Umbilical cord (tissue), 1 donor: ENCODE measurements at regions not wholly inside any gene's neighbourhood (a gene's known extent, or its start where the extent isn't known, plus 50 kb on each side); places are given as distances from the start of the nearest gene placed in this dataset.
"Not testable (repeated sequence)": the region's sequence is repeated elsewhere in the genome, so short reads cannot be mapped to it uniquely, and the experiment has no call there.

ENCODE experiments used
- DNase-seq: peaks from one replicate; pipeline ENCODE4 v3.0.0-alpha.2; 2015; ENCODE audit warnings: low spot score

- not testable (repeated sequence) for DNase-seq
Observed at GRCh38 chr1:203998571-203998970, 74.3 kb upstream of the SOX13 start.

DNA sequence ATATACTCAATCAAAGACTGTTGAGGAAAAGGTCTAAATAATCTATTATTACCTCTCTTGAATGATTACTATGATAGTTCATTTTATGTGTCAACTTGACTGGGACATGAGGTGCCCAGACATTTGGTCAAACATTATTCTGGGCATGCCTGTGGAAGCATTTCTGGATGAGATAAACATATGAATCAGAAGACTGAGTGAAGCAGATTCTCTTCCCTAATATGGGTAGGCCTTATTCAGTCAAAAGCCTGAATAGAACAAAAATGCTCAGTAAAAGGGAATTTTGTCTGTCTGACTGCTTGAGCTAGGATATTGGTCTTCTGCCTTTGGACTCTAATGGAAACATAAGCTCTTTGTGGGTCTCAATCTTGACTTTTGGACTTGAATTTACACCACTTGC is 73.3 kb upstream of the SOX13 start:
- no peak for DNase-seq

DNA sequence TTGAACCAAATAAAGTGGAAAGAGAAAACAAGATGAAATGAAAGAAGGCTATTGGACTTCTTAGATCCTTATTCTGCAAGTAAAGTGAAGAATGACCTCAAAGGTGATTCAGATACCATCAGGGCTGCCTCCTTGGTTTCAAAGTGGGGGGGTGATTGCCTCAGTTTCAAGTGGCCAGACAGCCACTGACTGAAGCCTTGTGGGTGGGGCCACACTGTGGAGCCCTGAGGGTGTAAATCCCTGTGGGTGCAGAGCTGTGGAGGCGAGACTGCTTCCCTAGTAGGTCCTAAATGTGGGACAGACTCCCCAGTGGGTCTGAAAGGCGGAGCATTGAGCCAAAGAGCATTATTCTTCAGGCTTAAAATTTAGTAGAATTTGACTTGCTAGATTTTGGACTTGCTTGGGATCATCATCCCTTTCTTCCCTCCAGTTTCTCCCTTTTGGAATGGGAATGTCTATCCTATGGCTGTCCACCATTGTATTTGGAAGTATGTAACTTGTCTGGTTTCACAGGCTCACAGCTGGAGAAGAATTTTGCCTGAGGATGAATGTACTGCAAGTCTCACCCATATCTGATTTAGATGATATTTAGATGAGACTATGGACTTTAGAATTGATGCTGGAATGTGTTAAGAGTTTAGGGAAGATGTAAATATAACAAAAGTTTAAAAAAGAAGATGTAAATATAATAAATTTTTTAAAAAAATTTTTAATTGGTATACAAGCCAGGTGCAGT is 71.6 kb upstream of the SOX13 start:
- no peak for DNase-seq

DNA sequence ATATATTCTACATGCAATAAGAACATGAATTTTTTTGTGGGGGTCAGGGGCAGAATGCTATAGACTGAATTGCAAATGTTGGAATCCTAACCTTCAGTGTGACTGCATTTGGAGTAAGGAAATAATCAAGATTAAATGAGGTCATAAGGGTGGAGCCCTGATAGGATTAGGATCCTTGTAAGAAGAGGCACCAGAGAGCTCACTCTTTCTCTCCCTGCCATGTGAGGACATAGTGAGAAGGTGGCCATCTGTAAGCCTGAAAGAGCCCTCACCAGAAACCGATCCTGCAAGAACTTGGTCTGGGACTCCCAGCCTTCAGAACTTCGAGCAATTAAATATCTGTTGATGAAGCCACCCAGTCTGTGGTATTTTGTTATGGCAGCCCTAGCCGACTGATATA is 70.3 kb upstream of the SOX13 start:
- no peak for DNase-seq

DNA sequence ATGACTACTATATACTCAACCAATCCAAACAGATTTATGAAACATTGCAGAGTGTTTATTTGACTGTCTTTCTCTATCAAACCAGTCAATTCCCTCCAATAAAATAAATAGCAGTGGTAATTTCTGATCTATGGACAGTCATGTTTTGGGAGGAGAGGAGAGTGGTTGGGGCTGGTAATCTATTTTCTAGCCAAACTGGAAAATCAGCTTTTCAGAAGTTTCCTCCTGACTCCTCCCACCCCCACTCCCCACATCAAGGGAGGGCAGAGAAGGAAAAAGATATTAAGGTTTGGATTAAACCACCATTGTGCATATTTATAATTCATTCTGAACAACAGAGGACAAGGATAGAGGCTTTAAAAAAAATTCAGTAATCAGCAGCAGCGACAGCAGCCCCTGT is 69.4 kb upstream of the SOX13 start:
- DNase-seq: peak; percentile 20

DNA sequence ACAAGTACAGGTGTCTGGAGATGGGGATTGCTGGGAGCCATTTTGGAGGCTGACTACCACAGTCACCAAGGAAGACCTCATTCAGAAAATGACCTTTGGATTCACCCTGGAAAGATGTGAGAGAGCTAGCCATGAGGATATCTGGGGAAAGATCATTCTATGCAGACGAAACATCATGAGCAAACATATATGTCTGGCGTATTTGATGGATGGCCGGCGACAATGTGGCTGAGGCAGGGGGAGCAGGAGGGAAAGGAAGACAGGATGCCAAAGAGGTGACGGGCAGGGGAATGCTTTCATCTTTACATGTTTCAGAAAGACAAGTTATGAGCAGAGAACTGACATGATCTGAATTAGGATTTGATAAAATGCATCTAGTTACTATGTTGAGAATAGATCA is 61.5 kb upstream of the SOX13 start:
- DNase-seq: no peak

DNA sequence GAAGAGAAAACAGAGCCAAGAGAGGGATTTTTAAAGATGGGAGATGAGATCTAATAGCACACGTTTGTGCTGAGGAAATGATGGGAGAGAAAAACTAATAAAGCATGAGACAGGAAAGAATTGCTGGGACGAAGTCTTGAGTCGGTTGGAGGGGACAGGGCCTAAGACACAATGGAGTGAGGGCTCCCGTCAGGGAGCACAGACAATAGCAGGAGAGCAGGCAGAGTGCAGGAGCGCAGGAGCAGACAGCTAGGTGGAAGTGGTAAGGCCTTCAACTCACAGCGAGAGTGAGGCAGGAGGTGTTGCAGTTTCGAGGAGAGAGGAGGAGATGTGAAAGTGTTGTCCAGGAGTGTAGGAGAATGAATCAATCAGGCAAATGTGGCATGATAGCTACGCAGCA is 59.9 kb upstream of the SOX13 start:
- no peak for DNase-seq

- no peak for DNase-seq
Observed at GRCh38 chr1:204014336-204014735, 58.6 kb upstream of the SOX13 start.

- DNase-seq: not testable (repeated sequence)
Observed at GRCh38 chr1:204014961-204015360, 58.0 kb upstream of the SOX13 start.

DNA sequence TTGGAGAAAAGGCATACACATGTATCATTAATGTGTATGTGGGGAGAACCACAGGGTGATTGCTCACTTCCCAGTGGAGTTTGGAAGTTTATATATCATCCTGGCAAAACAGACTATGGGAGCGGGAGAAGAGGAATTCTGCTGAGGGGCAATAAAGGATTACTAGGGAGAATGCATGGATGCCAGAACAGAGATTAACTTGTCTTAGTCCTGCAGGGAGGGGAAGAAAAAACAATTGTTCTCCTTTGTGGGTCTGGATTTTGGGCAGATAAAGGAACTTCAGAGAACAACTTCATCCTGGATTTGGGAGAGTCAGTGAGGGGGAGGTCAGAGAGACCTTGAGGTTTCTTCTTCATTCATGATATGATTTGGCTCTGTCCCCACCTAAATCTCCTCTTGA is 55.9 kb upstream of the SOX13 start:
- no peak for DNase-seq

DNA sequence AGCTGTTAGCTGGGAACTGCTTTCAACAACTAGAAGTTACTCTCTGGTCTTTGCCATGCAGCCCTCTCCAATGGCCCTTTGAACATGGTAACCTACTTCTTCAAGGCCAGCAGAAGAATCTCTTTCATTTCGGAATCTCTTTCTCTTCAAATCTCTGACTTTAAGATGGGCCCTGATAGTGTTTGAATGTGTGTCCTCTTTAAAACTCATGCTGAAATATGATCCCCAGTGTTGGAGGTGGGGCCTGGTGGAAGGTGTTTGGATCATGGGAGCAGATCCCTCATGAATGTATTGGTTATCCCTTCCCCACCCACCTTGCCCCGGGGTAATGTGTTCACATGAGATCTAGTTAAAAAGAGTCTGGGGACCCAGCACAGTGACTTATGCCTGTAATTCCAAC is 54.5 kb upstream of the SOX13 start:
- no peak for DNase-seq
